ENCODE measurements at regions not wholly inside any gene's neighbourhood (a gene's known extent, or its start where the extent isn't known, plus 50 kb on each side); places are given as distances from the start of the nearest gene placed in this dataset.

- TF ChIP-seq ZNF462 (CRISPR knock-in tag; IDR thresholded peaks at IDR 0.05), result no peak
These were observed 1745.4 kb downstream of the SLITRK1 start (continued) for GRCh38 chr13:82136880-82137279.

GRCh38 chr13:82129281-82129680 is 1753.0 kb downstream of the SLITRK1 start:
- H3K27me3 Mint-ChIP-seq (ENCODE audit: insufficient read depth, low read depth, poor library complexity), result no peaks in the 10 kb centered on the region
- H3K4me1 Mint-ChIP-seq, result no peaks in the 10 kb centered on the region
- Histone ChIP-seq H3K4me1 (ENCODE audit: insufficient read depth) (no peaks in the 10 kb centered on the region), H3K27ac (ENCODE audit: low read depth) (no peak overlapping the region), H4K20me1 (replicated peaks; ENCODE audit: insufficient read depth) (no peaks in the 10 kb centered on the region), H3F3A (replicated peaks; ENCODE audit: low read depth) (no peaks in the 10 kb centered on the region), H3K4me2 (no peak overlapping the region), H3K79me2 (replicated peaks; ENCODE audit: insufficient read depth) (no peaks in the 10 kb centered on the region), H3K36me3 (ENCODE audit: insufficient read depth) (no peaks in the 10 kb centered on the region), H2AFZ (no peak overlapping the region), H3K4me3 (no peak overlapping the region), H3K27me3 (ENCODE audit: insufficient read depth) (no peaks in the 10 kb centered on the region), H3K9me2 (ENCODE audit: insufficient read depth) (no peaks in the 10 kb centered on the region)
- H3K27ac Mint-ChIP-seq, result no peak overlapping the region
- DNase-seq (ENCODE audit: low spot score), result no peak
- no peaks in the 10 kb centered on the region for H3K9me3 Mint-ChIP-seq
- ATAC-seq, result no peak
- no peak overlapping the region for H3K4me3 Mint-ChIP-seq
- no peaks in the 10 kb centered on the region for H3K36me3 Mint-ChIP-seq (ENCODE audit: low read depth)
- TF ChIP-seq ZNF462 (CRISPR knock-in tag; IDR thresholded peaks at IDR 0.05) (no peak), CREB1 (CRISPR knock-in tag; IDR thresholded peaks at IDR 0.05; ENCODE audit: low read depth) (no peak), ETS1 (IDR thresholded peaks at IDR 0.05) (no peak), EZH2 (IDR thresholded peaks at IDR 0.05; ENCODE audit: low read depth, unreplicated experiment) (no peak), CTCF (conservative IDR thresholded peaks at IDR 0.05; ENCODE audit: low read depth in 2 of 2) (no peak), ZNF114 (CRISPR knock-in tag; IDR thresholded peaks at IDR 0.05) (no peak), JUNB (IDR thresholded peaks at IDR 0.05; ENCODE audit: unreplicated experiment) (no peak)
